ENCODE measurements at regions not wholly inside any gene's neighbourhood (a gene's known extent, or its start where the extent isn't known, plus 50 kb on each side); places are given as distances from the start of the nearest gene placed in this dataset.

DNA sequence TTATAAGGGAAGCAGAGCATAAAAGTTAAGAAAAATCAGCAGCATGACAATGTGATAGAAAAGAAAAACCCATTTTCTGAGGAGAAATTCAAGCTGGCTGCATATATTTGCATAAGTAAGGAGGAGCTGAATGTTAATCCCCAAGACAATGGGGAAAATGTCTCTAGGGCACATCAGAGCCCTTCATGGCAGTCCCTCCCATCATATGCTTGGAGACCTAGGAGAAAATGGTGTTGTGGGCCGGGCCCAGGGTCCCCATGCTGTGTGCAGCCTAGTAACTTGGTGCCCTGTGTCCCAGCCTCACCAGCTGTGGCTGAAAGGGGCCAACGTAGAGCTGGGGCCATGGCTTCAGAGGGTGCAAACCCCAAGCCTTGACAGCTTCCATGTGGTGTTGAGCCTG is 100.6 kb upstream of the PLPPR4 start:
- TF ChIP-seq, protein P1, sequence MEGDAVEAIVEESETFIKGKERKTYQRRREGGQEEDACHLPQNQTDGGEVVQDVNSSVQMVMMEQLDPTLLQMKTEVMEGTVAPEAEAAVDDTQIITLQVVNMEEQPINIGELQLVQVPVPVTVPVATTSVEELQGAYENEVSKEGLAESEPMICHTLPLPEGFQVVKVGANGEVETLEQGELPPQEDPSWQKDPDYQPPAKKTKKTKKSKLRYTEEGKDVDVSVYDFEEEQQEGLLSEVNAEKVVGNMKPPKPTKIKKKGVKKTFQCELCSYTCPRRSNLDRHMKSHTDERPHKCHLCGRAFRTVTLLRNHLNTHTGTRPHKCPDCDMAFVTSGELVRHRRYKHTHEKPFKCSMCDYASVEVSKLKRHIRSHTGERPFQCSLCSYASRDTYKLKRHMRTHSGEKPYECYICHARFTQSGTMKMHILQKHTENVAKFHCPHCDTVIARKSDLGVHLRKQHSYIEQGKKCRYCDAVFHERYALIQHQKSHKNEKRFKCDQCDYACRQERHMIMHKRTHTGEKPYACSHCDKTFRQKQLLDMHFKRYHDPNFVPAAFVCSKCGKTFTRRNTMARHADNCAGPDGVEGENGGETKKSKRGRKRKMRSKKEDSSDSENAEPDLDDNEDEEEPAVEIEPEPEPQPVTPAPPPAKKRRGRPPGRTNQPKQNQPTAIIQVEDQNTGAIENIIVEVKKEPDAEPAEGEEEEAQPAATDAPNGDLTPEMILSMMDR (IDR thresholded peaks at IDR 0.05; ENCODE audit: insufficient read depth, low read length, poor library complexity, severe bottlenecking) = no peak
- no peaks in the 10 kb centered on the region for H3K36me3 ChIP-seq (ENCODE audit: control insufficient read depth, insufficient read depth, low read length)
- no peaks in the 10 kb centered on the region for H3K27me3 ChIP-seq (ENCODE audit: control insufficient read depth, insufficient read depth, low read length)
- DNase-seq (ENCODE audit: low read depth) = no peak
- H3K4me3 ChIP-seq (ENCODE audit: low read depth, low read length) = no peak overlapping the region

DNA sequence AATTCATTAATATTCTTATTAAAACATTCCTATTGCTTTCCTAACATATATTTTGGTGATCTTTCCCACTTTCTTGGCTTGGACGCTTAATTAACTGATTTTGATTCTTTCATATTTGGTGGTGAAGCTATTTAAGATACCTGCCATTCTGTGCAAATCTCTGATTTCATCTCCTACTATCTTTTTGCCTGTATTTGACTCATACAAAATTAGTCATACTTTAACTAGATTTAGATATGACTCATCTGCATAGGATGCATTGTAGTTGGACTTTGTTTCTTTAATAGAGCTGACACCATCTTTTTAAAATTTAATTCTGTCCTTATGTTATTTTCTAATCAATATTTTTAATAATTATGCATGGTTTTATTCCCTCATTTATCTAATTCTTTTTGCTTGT is 93.8 kb upstream of the PLPPR4 start:
- DNase-seq (ENCODE audit: low read depth) = peak; percentile 19
- Histone ChIP-seq H3K4me3 (ENCODE audit: low read depth, low read length) (no peak overlapping the region), H3K27me3 (ENCODE audit: control insufficient read depth, insufficient read depth, low read length) (no peaks in the 10 kb centered on the region), H3K36me3 (ENCODE audit: control insufficient read depth, insufficient read depth, low read length) (no peaks in the 10 kb centered on the region)
- TF ChIP-seq, protein P1 (IDR thresholded peaks at IDR 0.05; ENCODE audit: insufficient read depth, low read length, poor library complexity, severe bottlenecking) = no peak

DNA sequence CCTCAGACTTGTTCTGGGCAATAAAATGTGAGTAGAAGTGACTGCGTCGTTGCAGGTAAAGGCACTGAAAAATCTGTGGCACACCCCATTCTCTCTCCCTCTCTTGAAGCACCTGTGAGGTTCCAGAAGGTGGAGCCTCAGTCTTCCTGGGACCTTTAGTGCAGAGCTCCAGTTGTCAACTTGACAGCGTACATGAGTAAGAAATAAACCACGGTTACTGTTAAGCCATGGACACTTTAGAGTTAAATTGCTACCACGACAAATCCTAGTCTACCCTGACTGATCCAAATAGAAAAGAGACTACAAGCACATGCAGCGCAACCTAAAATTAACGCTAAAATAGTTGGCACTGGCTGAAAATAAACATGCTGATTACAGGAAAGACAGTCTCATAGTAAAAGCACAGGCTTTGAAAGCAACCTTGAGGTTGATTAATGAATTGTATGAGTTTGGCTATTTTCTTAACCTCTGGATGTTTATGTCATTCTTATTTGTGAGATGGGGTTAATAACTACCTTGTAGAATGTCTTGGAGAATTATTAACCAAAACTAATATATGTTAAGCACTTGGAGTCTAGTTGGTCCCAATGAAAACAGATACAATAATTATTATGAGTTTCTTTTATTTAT is 93.0 kb upstream of the PLPPR4 start:
- Histone ChIP-seq H3K27me3 (ENCODE audit: control insufficient read depth, insufficient read depth, low read length) (no peaks in the 10 kb centered on the region), H3K4me3 (ENCODE audit: low read depth, low read length) (no peak overlapping the region), H3K36me3 (ENCODE audit: control insufficient read depth, insufficient read depth, low read length) (no peaks in the 10 kb centered on the region)
- TF ChIP-seq, protein P1 (IDR thresholded peaks at IDR 0.05; ENCODE audit: insufficient read depth, low read length, poor library complexity, severe bottlenecking) = no peak
- DNase-seq (ENCODE audit: low read depth) = no peak

DNA sequence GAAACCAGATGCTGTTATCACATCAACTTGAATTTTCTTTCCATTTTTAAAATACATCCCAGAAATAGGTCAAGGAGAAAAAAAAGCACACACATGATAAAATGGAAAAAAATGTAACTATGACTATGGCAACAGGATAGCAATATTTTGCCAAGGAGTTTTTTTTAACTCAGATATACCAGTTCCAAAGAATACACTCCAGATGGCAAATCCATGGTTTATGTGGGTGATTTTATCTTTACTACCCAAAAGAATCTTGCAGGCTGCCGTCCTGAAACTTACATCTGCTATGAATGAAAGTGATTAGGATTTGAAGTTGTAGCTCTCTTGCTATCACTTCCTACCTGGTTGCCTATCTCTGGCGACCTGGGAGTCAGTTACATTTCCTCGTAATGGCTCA is 91.0 kb upstream of the PLPPR4 start:
- no peak overlapping the region for H3K4me3 ChIP-seq (ENCODE audit: low read depth, low read length)
- no peak for DNase-seq (ENCODE audit: low read depth)
- TF ChIP-seq, protein P1 (IDR thresholded peaks at IDR 0.05; ENCODE audit: insufficient read depth, low read length, poor library complexity, severe bottlenecking) = no peak
- H3K36me3 ChIP-seq (ENCODE audit: control insufficient read depth, insufficient read depth, low read length) = no peaks in the 10 kb centered on the region
- no peaks in the 10 kb centered on the region for H3K27me3 ChIP-seq (ENCODE audit: control insufficient read depth, insufficient read depth, low read length)

DNA sequence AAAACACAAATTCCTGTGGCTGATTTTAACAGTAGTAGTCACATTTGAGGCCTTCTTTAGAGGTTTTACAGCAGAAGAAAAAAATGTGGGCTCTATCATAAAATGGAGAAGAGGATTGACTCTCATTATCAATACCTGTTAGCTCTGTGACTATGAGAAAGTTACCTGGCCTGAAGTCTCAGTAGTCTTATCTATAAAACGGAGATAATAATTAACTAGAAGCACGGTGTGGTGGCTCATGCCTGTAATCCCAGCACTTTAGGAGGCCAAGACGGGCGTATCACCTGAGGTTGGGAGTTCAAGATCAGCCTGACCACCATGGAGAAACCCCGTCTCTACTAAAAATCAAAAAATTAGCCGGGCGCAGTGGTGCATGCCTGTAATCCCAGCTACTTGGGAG is 90.4 kb upstream of the PLPPR4 start:
- H3K27me3 ChIP-seq (ENCODE audit: control insufficient read depth, insufficient read depth, low read length) = no peaks in the 10 kb centered on the region
- no peak for DNase-seq (ENCODE audit: low read depth)
- TF ChIP-seq, protein P1 (IDR thresholded peaks at IDR 0.05; ENCODE audit: insufficient read depth, low read length, poor library complexity, severe bottlenecking) = no peak
- H3K4me3 ChIP-seq (ENCODE audit: low read depth, low read length) = no peak overlapping the region
- H3K36me3 ChIP-seq (ENCODE audit: control insufficient read depth, insufficient read depth, low read length) = no peaks in the 10 kb centered on the region

DNA sequence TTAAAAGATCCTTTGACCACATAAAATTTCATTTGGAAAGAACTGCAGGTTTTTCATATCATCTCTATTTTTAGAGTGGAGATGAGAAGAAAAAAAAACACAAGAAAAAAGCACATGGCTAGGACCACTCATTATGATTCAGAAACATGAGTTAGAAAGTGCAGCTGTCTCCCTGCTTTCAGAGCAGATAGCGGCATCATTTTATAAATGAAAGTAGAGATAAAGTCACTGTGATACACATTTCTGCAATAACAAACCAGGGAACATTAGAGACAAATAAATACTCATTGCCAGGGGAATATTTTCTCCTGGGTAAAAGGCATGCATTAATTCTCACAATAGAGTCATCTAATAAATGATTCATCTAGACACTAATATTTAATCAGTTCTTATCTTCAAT is 87.5 kb upstream of the PLPPR4 start:
- H3K27me3 ChIP-seq (ENCODE audit: control insufficient read depth, insufficient read depth, low read length) = no peaks in the 10 kb centered on the region
- no peak overlapping the region for H3K4me3 ChIP-seq (ENCODE audit: low read depth, low read length)
- no peaks in the 10 kb centered on the region for H3K36me3 ChIP-seq (ENCODE audit: control insufficient read depth, insufficient read depth, low read length)
- no peak for DNase-seq (ENCODE audit: low read depth)
- TF ChIP-seq, protein P1 (IDR thresholded peaks at IDR 0.05; ENCODE audit: insufficient read depth, low read length, poor library complexity, severe bottlenecking) = no peak
